ENCODE measurements at regions not wholly inside any gene's neighbourhood (a gene's known extent, or its start where the extent isn't known, plus 50 kb on each side); places are given as distances from the start of the nearest gene placed in this dataset.

DNA sequence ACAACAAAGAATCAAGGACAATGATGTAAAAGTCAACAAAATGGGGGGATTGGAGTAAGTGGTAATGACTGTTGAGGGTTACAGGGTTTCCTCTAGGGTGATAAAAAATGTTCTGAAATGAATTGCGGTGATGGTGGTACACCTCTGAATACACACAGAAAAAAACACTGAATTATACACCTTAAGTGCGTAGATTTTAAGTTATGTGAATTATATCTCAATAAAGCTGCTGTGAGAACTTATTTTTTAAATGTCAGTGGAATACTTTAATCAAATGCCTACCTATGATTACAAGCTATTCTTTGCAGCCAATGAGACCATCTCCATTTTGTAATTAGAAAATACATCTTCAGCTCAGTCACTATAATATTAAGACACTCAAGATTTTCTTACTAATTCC is 53.5 kb downstream of the ZNF608 start:
- no peaks in the 10 kb centered on the region for H3K9me3 ChIP-seq (ENCODE audit: control insufficient read depth, low read length)
- no peaks in the 10 kb centered on the region for H3K36me3 ChIP-seq (ENCODE audit: control insufficient read depth, insufficient read depth, low read length)
- no peak overlapping the region for H3K9ac ChIP-seq (ENCODE audit: low read length)
- H3K4me1 ChIP-seq (ENCODE audit: control insufficient read depth, insufficient read depth, low read length), result peaks cover 7% of the 10 kb centered on the region
- H3K4me3 ChIP-seq (ENCODE audit: low read length), result no peak overlapping the region
- no peaks in the 10 kb centered on the region for H3K27me3 ChIP-seq (ENCODE audit: control insufficient read depth, insufficient read depth, low read length)

DNA sequence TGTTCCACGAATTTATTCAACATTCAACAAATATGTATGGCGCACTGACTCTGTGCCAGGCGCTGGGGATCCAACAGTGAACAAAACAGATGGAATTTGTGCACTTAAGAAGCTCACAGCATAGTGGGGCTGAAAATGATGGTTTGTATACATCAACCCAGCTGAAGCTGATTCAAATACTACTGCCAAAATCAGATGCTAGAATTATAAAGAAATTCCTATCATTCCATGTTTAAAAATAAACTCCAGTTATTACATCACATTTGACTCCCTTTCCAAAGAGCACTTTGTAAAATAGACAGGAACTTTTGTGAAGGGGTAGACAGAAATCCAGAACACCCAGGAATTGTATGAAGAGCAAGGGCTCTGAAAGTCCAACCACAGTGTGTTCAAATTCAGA is 54.1 kb downstream of the ZNF608 start:
- Histone ChIP-seq H3K4me1 (ENCODE audit: control insufficient read depth, insufficient read depth, low read length) (peaks cover 5% of the 10 kb centered on the region), H3K27me3 (ENCODE audit: control insufficient read depth, insufficient read depth, low read length) (no peaks in the 10 kb centered on the region), H3K9me3 (ENCODE audit: control insufficient read depth, low read length) (no peaks in the 10 kb centered on the region), H3K4me3 (ENCODE audit: low read length) (no peak overlapping the region), H3K9ac (ENCODE audit: low read length) (no peak overlapping the region), H3K36me3 (ENCODE audit: control insufficient read depth, insufficient read depth, low read length) (no peaks in the 10 kb centered on the region)

DNA sequence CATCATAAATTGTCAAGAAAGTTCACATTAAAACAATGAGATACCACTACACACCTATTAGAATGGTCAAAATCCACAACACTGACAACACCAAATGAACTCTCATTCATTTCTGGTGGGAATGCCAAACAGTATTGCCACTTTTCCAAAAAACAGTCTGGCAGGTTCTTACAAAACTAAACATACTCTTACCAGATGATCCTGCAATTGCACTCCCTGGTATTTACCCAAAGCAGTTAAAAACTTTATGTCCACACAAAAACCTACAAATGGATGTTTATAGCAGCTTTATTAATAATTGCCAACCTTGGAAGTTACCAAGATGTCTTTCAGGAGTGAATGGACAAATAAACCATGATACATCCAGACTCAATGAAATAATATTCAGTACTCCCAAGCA is 56.8 kb downstream of the ZNF608 start:
- Histone ChIP-seq H3K9ac (ENCODE audit: low read length) (no peak overlapping the region), H3K9me3 (ENCODE audit: control insufficient read depth, low read length) (no peaks in the 10 kb centered on the region), H3K27me3 (ENCODE audit: control insufficient read depth, insufficient read depth, low read length) (no peaks in the 10 kb centered on the region), H3K4me1 (ENCODE audit: control insufficient read depth, insufficient read depth, low read length) (peaks cover 5% of the 10 kb centered on the region), H3K4me3 (ENCODE audit: low read length) (no peak overlapping the region), H3K36me3 (ENCODE audit: control insufficient read depth, insufficient read depth, low read length) (no peaks in the 10 kb centered on the region)

DNA sequence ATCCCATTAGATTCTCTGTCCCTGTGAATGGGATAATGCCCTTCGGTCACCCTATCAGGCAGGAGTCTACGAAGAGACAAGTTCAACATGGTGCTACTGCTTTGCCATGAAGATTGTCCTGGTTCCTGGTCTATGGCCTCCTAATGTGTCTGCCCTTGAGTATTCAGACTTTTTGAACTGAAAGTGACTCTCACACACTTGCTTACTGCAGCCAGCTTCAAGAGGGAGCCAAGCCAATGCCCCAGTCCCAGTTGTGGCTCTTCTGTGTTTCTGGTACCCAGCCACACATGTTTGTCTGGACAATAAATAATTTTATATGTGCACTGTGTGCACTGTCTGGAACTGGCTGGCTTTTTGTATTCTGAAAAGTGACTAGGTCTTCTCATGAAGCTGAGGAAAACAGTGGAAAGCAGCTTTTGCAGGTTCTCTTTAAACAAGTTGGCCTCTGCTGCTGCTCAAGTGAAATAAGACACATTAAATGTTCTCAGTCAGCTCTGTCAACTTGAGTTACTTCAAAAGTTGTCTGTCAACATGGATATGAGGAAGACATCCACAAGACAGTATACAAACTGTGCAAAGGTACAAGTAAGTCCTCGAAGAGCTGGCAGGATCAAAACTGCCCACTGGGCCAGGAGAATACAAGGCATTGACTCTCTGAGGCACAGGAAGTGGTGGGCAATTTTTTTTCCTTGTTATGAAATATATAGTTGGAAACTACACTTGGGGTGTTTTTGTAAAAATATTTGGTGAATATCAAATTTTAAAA is 60.0 kb downstream of the ZNF608 start:
- peaks cover 12% of the 10 kb centered on the region for H3K4me1 ChIP-seq (ENCODE audit: control insufficient read depth, insufficient read depth, low read length)
- H3K9ac ChIP-seq (ENCODE audit: low read length), result no peak overlapping the region
- H3K27me3 ChIP-seq (ENCODE audit: control insufficient read depth, insufficient read depth, low read length), result no peaks in the 10 kb centered on the region

DNA sequence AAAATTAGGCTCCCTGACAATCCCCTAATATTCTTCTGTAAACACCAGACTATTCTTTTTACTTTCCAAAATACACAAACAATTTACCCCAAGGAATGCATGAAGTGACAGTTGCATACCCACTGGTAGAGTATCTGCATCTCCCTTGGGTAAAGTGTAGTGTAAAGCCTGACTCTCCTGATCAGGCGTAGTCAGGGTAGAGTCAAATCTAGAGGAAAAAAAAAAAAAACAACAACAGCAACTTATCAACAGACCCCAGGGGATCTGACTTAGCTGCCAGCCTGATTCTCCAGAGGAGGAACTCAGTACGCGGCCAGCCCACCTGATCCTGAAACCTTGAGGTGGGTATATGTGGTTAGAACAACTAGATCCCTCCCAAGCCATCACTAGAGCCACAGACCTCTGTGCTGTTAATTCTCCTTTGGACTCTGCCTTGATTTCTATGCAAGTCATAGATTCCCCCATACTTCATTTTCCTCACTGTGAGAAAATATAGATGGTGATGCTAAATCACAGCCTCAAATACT is 61.0 kb downstream of the ZNF608 start:
- Histone ChIP-seq H3K36me3 (ENCODE audit: control insufficient read depth, insufficient read depth, low read length) (no peaks in the 10 kb centered on the region), H3K4me1 (ENCODE audit: control insufficient read depth, insufficient read depth, low read length) (peaks cover 12% of the 10 kb centered on the region)

More for the DNA sequence above, 60.0 kb downstream of the ZNF608 start:
- Histone ChIP-seq H3K36me3 (ENCODE audit: control insufficient read depth, insufficient read depth, low read length) (no peaks in the 10 kb centered on the region), H3K9me3 (ENCODE audit: control insufficient read depth, low read length) (no peaks in the 10 kb centered on the region), H3K4me3 (ENCODE audit: low read length) (no peak overlapping the region)

DNA sequence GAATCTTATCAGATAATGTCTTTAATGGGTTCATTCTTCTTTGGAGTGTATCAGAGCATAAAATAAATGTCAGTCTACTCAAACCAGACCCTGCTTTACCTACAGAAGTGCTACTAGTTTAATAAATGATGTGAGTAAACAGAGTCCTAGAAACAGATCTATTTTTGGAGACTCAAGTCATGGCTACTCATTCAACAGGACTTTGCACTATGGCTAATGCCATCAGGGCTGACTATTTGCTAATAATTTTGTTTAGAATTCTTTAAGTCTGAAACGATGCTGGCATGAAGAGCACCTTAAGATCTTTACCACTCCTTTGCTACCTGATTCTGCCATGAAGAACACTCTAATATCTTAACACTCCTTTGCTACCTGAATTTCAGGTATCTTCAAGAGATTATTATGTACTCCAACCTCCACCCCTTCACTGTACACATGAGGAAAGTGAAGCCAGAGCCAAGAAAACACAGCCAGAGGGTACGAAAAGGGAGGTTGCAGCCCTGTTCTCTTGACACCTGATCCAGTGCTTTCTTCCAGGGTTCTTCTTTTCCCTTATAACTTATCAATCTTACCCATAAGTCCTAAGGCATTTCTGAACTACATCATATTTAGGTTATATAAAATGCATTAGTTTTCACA is 62.4 kb downstream of the ZNF608 start:
- Histone ChIP-seq H3K4me3 (ENCODE audit: low read length) (no peak overlapping the region), H3K9me3 (ENCODE audit: control insufficient read depth, low read length) (no peaks in the 10 kb centered on the region), H3K27me3 (ENCODE audit: control insufficient read depth, insufficient read depth, low read length) (no peaks in the 10 kb centered on the region), H3K9ac (ENCODE audit: low read length) (peak overlapping the region; percentile 20), H3K36me3 (ENCODE audit: control insufficient read depth, insufficient read depth, low read length) (no peaks in the 10 kb centered on the region), H3K4me1 (ENCODE audit: control insufficient read depth, insufficient read depth, low read length) (peaks cover 17% of the 10 kb centered on the region)

More for the DNA sequence above, 61.0 kb downstream of the ZNF608 start:
- H3K9ac ChIP-seq (ENCODE audit: low read length), result no peak overlapping the region
- no peaks in the 10 kb centered on the region for H3K9me3 ChIP-seq (ENCODE audit: control insufficient read depth, low read length)
- no peaks in the 10 kb centered on the region for H3K27me3 ChIP-seq (ENCODE audit: control insufficient read depth, insufficient read depth, low read length)
- no peak overlapping the region for H3K4me3 ChIP-seq (ENCODE audit: low read length)

DNA sequence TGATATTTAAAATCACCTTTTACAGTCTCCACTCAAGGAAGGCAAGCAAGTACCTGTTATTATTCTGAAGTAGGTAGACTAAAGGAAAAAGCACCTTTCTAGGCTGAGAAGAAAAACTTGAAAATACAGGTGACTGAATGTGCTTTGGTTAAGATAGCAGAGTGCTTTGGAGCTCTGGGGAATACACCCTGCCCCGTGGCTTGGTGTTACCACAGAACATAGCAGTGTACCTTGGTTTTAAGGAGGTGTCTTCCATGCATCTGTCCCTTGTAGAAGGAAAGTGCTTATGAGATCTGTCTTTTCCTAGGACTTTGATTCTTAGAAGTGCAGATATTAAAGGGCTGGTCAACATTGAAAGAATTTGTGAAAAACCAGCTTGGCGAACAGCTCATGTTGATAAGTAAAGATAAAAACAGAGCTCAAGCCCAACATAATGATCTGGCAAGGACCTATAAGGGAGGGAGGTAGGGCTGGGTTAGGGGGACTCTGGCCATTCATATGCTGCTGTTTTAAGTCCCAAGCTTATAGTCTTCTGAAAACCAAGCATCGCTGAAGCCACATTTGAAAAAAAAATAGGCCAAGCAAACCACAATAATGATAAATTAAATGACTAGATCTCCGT is 66.8 kb downstream of the ZNF608 start:
- H3K9ac ChIP-seq (ENCODE audit: low read length), result no peak overlapping the region
- peaks cover 50% of the 10 kb centered on the region for H3K4me1 ChIP-seq (ENCODE audit: control insufficient read depth, insufficient read depth, low read length)
- no peaks in the 10 kb centered on the region for H3K27me3 ChIP-seq (ENCODE audit: control insufficient read depth, insufficient read depth, low read length)
- no peak overlapping the region for H3K4me3 ChIP-seq (ENCODE audit: low read length)
- no peaks in the 10 kb centered on the region for H3K36me3 ChIP-seq (ENCODE audit: control insufficient read depth, insufficient read depth, low read length)
- H3K9me3 ChIP-seq (ENCODE audit: control insufficient read depth, low read length), result no peaks in the 10 kb centered on the region

DNA sequence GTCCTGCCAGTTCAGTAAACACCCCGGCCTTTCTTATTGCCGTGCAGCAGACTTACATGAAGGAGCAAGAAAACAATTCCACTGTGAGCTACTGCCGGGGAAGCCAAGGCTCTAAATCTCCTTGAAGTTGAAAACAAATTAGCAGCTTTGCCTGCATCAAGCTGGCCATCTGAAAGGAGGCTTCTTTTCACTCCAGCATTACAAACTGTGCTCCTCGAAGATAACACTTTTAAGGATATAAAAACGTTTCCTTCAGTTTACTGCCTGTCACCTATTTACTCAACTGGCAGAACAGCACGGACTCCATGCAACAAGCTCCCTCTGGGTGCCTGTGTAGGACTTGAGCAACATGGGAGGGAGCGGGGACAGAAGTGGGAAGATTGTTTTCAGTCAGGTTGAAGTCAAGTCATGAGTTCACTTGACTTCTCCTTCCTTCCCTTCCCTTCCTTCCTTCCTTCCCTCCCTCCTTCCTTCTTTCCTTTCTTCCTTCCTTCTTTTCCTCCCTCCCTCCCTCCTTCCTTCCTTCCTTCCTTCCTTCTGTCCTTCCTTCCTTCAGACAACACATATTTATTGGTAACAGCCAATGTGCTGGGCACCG is 67.4 kb downstream of the ZNF608 start:
- no peak overlapping the region for H3K4me3 ChIP-seq (ENCODE audit: low read length)
- no peaks in the 10 kb centered on the region for H3K9me3 ChIP-seq (ENCODE audit: control insufficient read depth, low read length)
- no peaks in the 10 kb centered on the region for H3K36me3 ChIP-seq (ENCODE audit: control insufficient read depth, insufficient read depth, low read length)
- peaks cover 46% of the 10 kb centered on the region for H3K4me1 ChIP-seq (ENCODE audit: control insufficient read depth, insufficient read depth, low read length)
- H3K27me3 ChIP-seq (ENCODE audit: control insufficient read depth, insufficient read depth, low read length), result no peaks in the 10 kb centered on the region
- no peak overlapping the region for H3K9ac ChIP-seq (ENCODE audit: low read length)

DNA sequence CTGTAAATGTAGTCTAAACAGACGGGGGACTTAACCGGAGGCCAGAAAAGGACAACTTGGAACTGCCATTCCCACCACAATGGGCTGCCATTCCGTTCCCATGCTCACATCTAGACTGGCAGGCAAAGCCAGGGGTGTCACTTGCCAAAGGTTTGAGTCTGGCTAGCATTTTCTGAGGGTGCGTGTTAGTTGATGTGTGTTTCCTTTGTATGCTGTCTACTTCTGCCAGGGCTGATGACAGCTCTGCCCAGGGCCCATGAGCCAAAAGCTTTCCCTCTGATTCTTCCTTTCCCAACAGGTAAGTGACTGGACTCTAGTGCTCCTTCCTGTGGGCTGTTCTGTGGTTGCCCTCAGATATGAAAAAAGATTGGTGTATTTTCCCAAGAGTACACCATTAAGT is 68.0 kb downstream of the ZNF608 start:
- Histone ChIP-seq H3K9me3 (ENCODE audit: control insufficient read depth, low read length) (no peaks in the 10 kb centered on the region), H3K27me3 (ENCODE audit: control insufficient read depth, insufficient read depth, low read length) (no peaks in the 10 kb centered on the region), H3K4me3 (ENCODE audit: low read length) (no peak overlapping the region), H3K36me3 (ENCODE audit: control insufficient read depth, insufficient read depth, low read length) (no peaks in the 10 kb centered on the region), H3K9ac (ENCODE audit: low read length) (no peak overlapping the region), H3K4me1 (ENCODE audit: control insufficient read depth, insufficient read depth, low read length) (peaks cover 40% of the 10 kb centered on the region)

DNA sequence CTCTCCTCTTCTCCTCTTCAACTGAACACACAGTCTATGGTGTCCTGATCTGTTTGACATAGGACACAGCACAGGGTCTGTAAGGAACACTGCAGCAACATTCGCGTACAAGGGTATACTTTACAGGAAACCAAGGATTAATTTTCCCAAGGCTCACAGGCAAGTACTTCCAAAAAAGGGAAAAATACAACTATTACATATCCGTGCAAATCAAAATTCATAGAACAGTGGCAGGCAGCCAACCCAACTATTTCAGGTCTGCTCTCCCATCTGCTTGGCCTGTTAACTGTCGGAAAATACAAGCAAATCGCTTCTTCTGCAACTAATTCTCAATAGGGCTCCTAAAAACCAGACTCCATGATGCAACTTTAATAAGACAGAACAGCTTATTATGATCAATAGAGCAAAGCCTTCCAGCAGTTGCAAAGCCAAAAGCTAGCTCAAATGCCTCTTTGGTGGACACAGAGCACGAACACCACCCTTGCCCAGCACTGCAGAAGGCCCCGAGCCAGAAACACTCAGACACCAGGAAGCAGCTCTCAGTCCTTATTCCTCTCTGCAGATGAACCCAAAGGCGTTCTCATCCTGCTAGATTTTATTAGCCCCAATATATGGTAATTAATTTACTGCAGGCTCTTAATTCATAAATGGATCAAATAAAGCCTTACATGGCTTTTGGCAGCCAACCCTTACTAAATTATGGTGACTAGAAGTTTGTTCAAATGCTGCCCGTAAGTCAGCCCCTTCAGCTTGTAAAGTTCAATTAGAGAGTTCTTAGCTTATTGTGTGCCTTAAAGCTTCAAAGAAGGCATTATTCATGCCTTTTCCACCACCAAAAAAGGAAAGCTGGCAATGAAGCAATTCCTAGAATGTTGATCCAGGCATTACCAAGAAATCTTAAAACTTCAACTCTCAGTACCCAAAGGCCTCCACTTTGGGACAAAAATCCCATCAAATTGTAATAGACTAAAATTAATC is 68.8 kb downstream of the ZNF608 start:
- no peak overlapping the region for H3K4me3 ChIP-seq (ENCODE audit: low read length)
- H3K27me3 ChIP-seq (ENCODE audit: control insufficient read depth, insufficient read depth, low read length), result no peaks in the 10 kb centered on the region
- no peaks in the 10 kb centered on the region for H3K9me3 ChIP-seq (ENCODE audit: control insufficient read depth, low read length)
- H3K4me1 ChIP-seq (ENCODE audit: control insufficient read depth, insufficient read depth, low read length), result peaks cover 40% of the 10 kb centered on the region
- H3K36me3 ChIP-seq (ENCODE audit: control insufficient read depth, insufficient read depth, low read length), result no peaks in the 10 kb centered on the region
- no peak overlapping the region for H3K9ac ChIP-seq (ENCODE audit: low read length)

Measured in mucosa of stomach (tissue), 1 donor.